Heart right ventricle (tissue), 16 donors: ENCODE measurements at regions not wholly inside any gene's neighbourhood (a gene's known extent, or its start where the extent isn't known, plus 50 kb on each side); places are given as distances from the start of the nearest gene placed in this dataset.

Experiments used
- ATAC-seq, 8 donors: fragments of 200-7000 bp; cut with Tn5 transposase; one replicate each; pipeline ENCODE4 v1.9.1; 2020; ENCODE audit warnings: mild to moderate bottlenecking in 8 of 8, moderate library complexity in 8 of 8, moderate number of reproducible peaks in 1 of 8
- DNase-seq, 2 donors: peaks; one replicate each; pipeline ENCODE4 v3.0.0-alpha.2; 2020
- H3K27ac ChIP-seq, 10 donors: fragments of 200-600 bp; sonication (generic) in 2 of 10; one replicate each; pipeline versions ENCODE4 v1.5.0 to v1.8.0; 2020 to 2022; ENCODE audit warnings: mild to moderate bottlenecking in 3 of 10
- H3K27me3 ChIP-seq, 7 donors: fragments of 200-600 bp; one replicate each; pipeline ENCODE4 v1.8.0; 2021 to 2022; ENCODE audit warnings: mild to moderate bottlenecking in 2 of 7
- H3K36me3 ChIP-seq, 9 donors: fragments of 200-600 bp; sonication (generic) in 1 of 9; one replicate each; pipeline versions ENCODE4 v1.5.0 to v1.8.0; 2020 to 2022; ENCODE audit warnings: mild to moderate bottlenecking in 2 of 9
- H3K4me1 ChIP-seq, 9 donors: fragments of 200-600 bp; sonication (generic) in 1 of 9; one replicate each; pipeline versions ENCODE4 v1.5.0 to v1.8.0; 2020 to 2022; ENCODE audit warnings: mild to moderate bottlenecking in 4 of 9
- H3K4me3 ChIP-seq, 10 donors: fragments of 200-600 bp; sonication (generic) in 2 of 10; one replicate each; pipeline versions ENCODE4 v1.5.0 to v1.8.0; 2020 to 2022; ENCODE audit warnings: mild to moderate bottlenecking in 7 of 10, moderate library complexity in 2 of 10
- H3K9me3 ChIP-seq, 11 donors: fragments of 200-600 bp in 10 of 11; sonication (generic) in 2 of 11; one replicate each; pipeline versions ENCODE4 v1.5.0 to v1.8.0; 2013 to 2022; ENCODE audit warnings: mild to moderate bottlenecking in 2 of 11, control low read depth in 1 of 11, moderate library complexity in 1 of 11
- WGBS, 2 donors: extraction: QIAGEN DNeasy Blood & Tissue Kit; methylation state at CpG; one replicate each; pipeline ENCODE4 v1.1.7; 2013; ENCODE audit warnings: inconsistent platforms in 1 of 2; 5-methylcytosine and 5-hydroxymethylcytosine counted together
- intact Hi-C, 10 donors: fragments of 100-400 bp; cut with DNase I; formaldehyde crosslinking; loops; one replicate each; pipeline versions ENCODE4 v1.11.1 to v1.14.2; 2022
- TF ChIP-seq, protein P1 (sequence below), 9 donors: fragments of 200-600 bp; sonication (generic) in 2 of 9; IDR thresholded peaks; one replicate each; pipeline versions ENCODE4 v1.5.0 to v1.8.0; 2021 to 2022; ENCODE audit warnings: antibody characterized with exemption in 9 of 9, mild to moderate bottlenecking in 5 of 9, moderate library complexity in 1 of 9
- donor health status: Arrhythmogenic right ventricular cardiomyopathy.
- donor health status: ischemic (EF 13 %, LVEDD 7.1; RV severe dilation, severe dysfunction).
- donor health status: healthy with polysubstance abuse.
- donor health status: DM: no; HTN: yes; CAD: no.
- donor health status: DM: no; HTN: no; CAD: no.
- donor health status: ischemic (EF 25% LVEDD 6.9; RV normal size, moderate dysfunction).
- donor health status: ischemic (EF 25% LVEDD 5.7; RV mildly dilated, moderate dysfunction).
- donor health status: healthy.
- donor health status: DM: yes; HTN: yes; CAD: no.
- donor health status: Ischemic cardiomyopathy.
- donor health status: ischemic (EF 35%, LVEDD 5.7; RV mildly dilated, moderate dysfunction).
- donor health status: nonischemic (EF 11% LVEDD 7.7; RV severe dilation, severe dysfunction).
- donor health status: DM: yes; HTN: yes; CAD: no.
- donor health status: PGD.
- donor health status: ischemic (EF 29% LVEDD 5.4; RV normal size, mild dysfunction).
- donor health status: nonischemic (EF 23%, LVEDD 6.1; RV moderate dilation, normal function).

DNA sequence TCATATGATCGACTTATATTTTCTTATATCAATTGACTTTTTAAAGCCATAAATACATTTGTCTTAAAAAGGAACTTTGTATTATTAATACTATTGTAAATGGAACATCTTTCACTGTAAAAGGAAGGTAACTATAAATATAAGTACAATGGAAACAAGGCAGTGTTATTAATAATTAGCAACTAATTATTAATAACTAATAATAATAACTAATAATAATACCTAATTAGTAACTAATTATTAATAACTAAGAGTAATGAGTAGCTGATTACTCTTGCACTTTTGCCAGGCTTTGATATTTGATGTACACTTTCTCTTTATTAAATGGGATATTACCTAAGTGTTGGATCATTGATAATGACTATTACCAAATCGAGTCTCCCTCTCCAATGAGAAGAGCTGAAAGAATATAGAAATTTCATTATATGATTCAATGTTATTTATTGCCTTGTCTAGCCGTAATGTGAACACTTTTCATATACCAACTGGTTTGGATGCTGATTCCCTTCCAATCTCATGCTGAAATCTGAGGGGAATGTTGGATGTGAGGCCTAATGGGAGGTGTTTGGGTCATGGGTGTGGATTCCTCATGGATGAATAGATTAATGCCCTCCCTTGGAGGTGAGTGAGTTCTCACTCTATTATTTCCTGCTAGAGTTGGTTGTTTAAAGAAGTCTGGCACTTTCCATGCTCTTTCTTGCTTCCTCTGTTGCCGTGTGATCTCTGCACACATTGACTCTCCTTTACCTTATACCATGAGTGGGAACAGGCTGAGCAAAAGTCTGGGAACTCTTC, 202.1 kb upstream of the ZBTB20 start:
- 91 to 95% methylated on average over 4 of the region's 4 CpGs for WGBS, 2 donors
- no peak overlapping the region for H3K4me3 ChIP-seq
- TF ChIP-seq, protein P1, sequence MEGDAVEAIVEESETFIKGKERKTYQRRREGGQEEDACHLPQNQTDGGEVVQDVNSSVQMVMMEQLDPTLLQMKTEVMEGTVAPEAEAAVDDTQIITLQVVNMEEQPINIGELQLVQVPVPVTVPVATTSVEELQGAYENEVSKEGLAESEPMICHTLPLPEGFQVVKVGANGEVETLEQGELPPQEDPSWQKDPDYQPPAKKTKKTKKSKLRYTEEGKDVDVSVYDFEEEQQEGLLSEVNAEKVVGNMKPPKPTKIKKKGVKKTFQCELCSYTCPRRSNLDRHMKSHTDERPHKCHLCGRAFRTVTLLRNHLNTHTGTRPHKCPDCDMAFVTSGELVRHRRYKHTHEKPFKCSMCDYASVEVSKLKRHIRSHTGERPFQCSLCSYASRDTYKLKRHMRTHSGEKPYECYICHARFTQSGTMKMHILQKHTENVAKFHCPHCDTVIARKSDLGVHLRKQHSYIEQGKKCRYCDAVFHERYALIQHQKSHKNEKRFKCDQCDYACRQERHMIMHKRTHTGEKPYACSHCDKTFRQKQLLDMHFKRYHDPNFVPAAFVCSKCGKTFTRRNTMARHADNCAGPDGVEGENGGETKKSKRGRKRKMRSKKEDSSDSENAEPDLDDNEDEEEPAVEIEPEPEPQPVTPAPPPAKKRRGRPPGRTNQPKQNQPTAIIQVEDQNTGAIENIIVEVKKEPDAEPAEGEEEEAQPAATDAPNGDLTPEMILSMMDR (IDR thresholded peaks at IDR 0.05) = no peak
- intact Hi-C loops = no loop called here
- DNase-seq = no peak
- ATAC-seq = no peak
- no peaks in the 10 kb centered on the region for H3K27me3 ChIP-seq
- no peaks in the 10 kb centered on the region for H3K36me3 ChIP-seq
- H3K27ac ChIP-seq = no peak overlapping the region
- H3K9me3 ChIP-seq = peaks cover 0 to 13% (median 0%) of the 10 kb centered on the region in 11 donors
- H3K4me1 ChIP-seq = peaks cover 0 to 10% (median 0%) of the 10 kb centered on the region in 9 donors

DNA sequence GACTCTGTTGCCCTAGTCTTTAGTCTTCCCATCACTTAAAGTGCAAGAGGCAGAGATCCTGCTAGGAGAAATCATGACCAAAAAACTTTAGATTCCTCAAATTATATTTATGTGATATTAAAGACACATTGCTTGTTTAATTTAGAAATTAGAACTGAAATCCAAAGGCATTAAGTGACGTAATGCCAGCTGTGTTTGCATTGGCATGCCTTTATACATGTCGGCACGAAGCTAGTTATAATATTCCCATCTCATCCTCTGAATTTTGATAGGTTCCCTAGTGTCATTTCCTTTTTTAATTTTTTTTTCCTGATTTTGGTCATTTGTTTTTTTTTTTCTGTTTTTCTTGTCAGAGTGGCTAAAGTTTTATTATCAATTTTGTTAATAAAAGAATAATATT, 203.5 kb upstream of the ZBTB20 start:
- peaks cover 0 to 10% (median 0%) of the 10 kb centered on the region in 9 donors for H3K4me1 ChIP-seq
- H3K27me3 ChIP-seq = no peaks in the 10 kb centered on the region
- intact Hi-C loops = loop anchor here in 1 of 10 donors (10.0 kb wide), 1 partner anchor 126 kb away; no protein-coding TSS in a partner anchor
- TF ChIP-seq, protein P1 (IDR thresholded peaks at IDR 0.05) = no peak
- WGBS, 2 donors = 54 to 72% methylated on average over 3 of the region's 3 CpGs
- peaks cover 0 to 19% (median 0%) of the 10 kb centered on the region in 11 donors for H3K9me3 ChIP-seq
- ATAC-seq (no peak), DNase-seq (no peak)
- no peak overlapping the region for H3K27ac ChIP-seq
- H3K36me3 ChIP-seq = no peaks in the 10 kb centered on the region
- no peak overlapping the region for H3K4me3 ChIP-seq

DNA sequence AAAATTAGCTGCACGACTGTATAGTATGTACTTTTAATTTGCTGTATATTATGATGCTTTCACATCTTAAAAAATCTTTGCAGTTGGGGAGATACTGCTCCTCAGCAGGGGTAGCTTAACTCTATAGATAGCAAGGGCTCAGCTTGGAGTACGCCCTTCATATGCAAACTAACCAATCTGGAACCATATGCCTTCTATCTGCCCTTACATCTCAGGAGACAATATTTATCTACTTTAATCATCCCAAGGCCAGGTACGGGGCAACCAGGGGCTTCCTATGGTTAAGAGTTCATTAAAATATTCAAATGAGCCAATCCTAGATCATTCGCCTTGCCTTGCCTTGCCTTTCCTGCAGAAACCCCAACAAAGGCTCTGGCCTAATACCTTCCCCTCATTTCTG, 204.1 kb upstream of the ZBTB20 start:
- Histone ChIP-seq H3K36me3 (no peaks in the 10 kb centered on the region), H3K27ac (no peak overlapping the region), H3K4me3 (no peak overlapping the region), H3K27me3 (no peaks in the 10 kb centered on the region), H3K9me3 (peaks cover 0 to 19% (median 0%) of the 10 kb centered on the region in 11 donors), H3K4me1 (peaks cover 0 to 10% (median 0%) of the 10 kb centered on the region in 9 donors)
- TF ChIP-seq, protein P1 (IDR thresholded peaks at IDR 0.05) = no peak
- intact Hi-C loops = loop anchor here in 1 of 10 donors (10.0 kb wide), 1 partner anchor 126 kb away; no protein-coding TSS in a partner anchor
- no peak for ATAC-seq
- no peak for DNase-seq
- 93% methylated on average over 4 of the region's 4 CpGs for WGBS, 2 donors

DNA sequence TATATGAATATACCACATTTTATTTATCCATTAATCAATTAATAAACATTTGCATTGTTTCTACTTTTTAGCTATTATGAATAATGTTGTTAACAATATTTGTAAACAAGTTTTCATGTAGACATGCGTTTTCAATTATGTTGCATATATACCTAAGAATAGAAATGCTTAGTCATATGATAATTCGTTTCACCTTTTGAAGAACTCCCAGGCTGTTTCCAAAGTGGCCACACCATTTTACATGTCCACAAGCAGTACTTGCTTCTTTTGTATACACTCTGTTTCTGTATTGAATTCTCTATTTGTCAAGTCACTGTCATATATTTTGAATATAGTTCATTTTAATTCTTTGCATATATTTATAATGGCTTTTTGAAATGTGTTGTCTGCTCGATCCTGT, 206.9 kb upstream of the ZBTB20 start:
- H3K4me3 ChIP-seq = no peak overlapping the region
- intact Hi-C loops = loop anchor here in 1 of 10 donors (10.0 kb wide), 1 partner anchor 129 kb away; no protein-coding TSS in a partner anchor
- TF ChIP-seq, protein P1 (IDR thresholded peaks at IDR 0.05) = no peak
- peaks cover 0 to 19% (median 0%) of the 10 kb centered on the region in 11 donors for H3K9me3 ChIP-seq
- WGBS, 2 donors = 78 to 79% methylated on average over 3 of the region's 3 CpGs
- no peak for ATAC-seq
- no peak for DNase-seq
- no peak overlapping the region for H3K27ac ChIP-seq
- peaks cover 0 to under 1% (median 0%) of the 10 kb centered on the region in 9 donors for H3K4me1 ChIP-seq
- H3K36me3 ChIP-seq = no peaks in the 10 kb centered on the region
- no peaks in the 10 kb centered on the region for H3K27me3 ChIP-seq
